ENCODE measurements at regions not wholly inside any gene's neighbourhood (a gene's known extent, or its start where the extent isn't known, plus 50 kb on each side); places are given as distances from the start of the nearest gene placed in this dataset.
"Not testable (repeated sequence)": the region's sequence is repeated elsewhere in the genome, so short reads cannot be mapped to it uniquely, and the experiment has no call there.

DNA sequence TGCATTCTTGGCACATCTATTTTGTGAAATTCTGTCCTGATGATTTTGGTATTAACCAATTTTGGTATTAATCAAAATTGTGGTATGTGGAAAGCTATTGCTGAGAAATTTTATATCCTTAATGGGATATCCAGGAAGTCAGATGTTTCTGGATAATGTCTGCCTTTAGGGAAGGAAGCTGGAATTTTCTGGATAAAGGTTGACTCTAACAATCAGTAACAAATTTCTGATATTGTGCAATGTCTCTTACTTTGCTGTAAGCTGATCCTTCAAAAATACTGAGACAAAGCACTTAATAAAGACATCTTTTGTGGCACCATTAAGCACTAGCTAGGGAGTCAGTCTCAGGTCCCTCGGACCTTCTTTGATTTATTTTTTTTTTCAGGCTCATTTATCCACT is 100.8 kb upstream of the UGP2 start:
- DNase-seq: no peak

DNA sequence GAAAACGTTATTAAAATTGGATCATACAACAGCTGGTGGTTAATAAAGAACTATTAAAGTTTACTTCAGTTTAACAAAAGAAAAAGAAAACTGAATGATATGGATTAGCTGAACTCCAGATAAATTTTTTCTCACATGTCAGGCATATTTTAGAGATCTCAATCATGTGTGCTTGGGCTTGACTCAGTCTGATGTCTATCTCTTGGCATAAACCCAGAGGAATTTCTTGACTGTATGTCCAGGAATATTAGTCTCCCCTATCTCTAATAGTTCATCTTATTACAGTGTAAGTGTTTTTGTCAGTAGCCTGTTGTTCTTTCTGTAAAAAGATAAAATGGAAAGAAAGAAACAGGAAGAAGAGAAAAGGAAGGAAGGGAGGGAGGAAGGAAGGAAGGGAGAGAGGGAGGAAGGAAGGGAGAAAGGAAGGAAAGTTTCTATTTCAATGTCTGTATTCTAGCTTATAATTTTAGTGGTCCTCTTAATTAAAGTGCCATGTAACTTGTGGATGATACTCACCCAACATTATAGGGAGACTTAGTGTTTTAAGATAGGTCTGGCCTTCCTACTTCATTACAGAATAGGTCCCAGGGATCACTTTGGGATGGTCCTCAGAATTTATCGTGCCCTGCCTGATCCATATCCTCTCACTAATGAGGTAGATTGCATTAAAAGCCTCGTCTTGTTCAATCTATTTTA is 99.7 kb upstream of the UGP2 start:
- no peak for DNase-seq

DNA sequence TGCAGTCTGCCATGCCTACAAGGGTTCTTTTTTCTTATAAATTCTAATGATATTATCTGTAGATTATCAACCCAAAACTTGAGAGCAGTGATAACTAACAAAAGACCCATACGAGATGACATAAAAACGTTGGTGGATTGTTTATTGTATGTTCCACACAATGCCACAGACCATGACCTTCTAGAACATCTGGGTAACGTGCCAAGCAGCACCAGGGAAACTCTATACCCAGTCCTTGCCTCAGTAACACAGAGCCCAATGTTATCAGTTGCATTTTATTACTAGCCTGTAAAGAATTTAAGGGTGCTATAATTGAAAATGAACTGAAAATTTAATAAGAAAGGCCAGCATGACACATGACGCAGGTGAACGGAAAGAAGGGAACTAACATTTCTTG is 99.1 kb upstream of the UGP2 start:
- no peak for DNase-seq

DNA sequence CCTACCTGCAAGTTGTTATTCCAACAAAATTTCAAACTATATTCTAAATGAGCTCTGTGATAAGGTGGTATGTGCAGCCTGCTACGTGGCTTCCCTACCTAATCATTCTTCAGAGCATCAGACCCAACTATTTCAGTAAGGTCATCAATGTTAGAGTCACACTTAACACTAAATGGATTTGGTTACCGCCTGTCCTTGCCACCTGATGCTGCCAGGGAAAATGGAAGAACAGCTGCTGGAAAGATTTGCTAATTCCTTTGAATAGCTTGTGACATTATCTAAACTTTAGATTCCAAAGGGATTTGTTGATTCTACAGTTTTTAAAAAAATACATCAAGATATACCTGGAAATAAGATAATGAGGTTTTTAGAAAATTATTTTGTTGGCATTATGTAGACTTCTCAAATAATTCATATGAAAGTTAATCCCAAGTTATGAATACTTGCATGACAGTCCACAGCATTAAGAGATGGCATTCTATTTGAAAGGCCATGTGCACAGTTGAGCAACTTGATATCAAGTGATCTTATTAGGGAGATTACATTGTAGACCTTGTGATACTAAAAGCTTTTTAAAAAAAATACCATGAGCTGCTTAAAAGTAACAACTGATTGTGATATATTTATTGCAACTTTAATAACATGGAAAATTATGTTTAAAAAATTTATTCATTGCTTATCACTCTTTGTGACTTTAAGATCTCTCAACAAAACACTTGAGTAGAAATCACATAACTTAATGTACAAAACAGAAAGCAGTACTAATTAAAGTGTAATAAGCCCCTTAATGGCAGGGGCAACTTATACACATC is 98.3 kb upstream of the UGP2 start:
- DNase-seq: no peak

DNA sequence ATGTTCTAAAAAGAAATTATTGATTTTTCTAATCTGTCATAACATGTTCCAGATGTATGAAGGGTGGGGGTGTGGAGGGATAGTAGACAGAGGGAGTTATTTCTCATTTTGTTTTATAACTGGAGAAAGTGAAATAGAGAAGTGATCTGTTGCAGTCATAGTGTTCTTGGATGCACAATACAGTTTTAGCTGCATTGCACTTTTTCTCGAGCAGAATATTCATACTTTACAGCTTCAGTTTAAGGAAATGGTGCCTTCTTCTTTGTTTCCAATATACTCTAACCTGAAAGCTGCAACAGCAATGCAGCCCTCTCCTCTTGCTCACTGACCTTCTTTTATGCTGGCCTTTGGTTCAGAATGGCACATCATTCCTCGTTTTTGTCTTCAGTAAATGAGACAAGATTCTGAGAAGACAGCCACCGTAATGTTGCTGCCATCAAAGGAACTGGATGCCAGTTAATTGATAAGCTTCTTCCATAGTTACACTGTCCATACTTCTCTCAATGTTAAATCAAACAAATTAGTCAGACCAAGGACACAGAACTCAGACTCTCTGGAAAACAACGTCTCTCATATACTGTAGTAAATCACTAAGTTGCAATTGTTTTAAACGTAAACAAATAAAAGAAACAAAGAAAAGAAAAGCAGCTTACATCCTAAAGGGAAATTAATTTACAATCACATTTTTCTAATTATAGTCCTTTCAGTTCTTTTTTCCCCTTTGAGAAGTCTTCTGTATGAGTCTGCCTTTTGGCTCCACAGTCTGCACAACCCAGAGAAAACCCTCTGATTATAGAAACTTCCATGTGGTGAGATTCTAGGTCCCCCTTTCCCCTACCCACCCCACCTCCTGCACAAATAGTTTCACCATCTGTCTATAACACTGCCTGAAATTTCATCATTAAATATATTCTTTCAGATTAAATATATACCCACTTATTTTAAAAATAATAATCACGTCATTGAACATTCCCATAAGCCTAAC is 97.4 kb upstream of the UGP2 start:
- DNase-seq: no peak

DNA sequence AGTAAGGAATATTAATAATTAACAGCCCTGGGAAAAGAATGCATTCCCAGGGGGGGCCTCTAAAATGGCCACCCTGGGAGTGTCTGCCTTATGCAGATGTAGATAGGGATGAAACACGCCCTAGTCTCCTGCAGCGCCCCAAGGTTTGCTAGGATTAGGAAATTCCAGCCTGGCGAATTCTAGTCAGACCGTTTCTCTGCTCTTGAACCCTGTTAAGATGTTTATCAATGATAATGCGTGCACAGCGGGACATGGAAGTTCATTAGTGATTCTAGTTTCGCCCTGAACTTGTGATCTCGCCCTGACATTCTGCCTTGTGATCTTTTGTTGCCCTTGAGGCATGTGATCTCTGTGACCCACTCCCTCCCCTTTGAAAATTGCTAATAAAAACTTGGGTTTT is 95.1 kb upstream of the UGP2 start:
- DNase-seq: not testable (repeated sequence)

DNA sequence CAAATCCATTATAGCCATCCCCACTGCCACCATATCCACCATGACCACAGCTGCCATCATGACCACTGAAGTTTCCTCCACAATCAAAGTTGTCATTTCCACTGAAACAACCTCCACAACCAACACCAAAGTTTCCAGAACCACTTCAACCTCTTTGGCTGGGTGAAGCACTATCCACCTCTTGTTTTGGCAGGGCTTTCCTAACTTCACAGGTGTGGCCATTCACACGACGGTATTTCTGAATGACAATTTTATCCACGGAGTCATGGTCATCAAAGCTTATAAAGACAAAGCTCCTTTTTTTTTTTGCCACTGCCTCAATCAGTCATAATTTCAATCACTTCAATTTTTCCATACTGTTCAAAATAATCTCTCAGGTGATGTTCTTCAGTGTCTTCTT is 89.8 kb upstream of the UGP2 start:
- DNase-seq: no peak

DNA sequence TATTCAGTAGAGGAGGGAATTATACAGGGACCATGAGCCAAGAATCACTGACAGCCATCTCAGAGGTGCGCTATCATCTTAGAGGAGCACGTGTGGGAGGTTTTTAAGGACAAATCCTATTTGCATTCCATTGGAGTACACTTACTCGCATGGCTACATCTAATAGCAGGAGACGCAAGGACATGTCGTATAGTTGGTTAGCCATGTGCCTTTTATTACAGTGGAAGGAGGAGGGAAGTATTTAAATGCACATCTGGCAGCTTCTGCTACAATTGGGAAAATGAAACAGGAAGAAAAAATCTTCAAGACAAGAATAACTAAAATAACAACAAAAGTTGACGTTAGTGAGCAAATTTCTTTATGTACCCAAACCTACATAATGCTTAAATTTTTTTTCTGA is 86.5 kb upstream of the UGP2 start:
- DNase-seq: no peak

DNA sequence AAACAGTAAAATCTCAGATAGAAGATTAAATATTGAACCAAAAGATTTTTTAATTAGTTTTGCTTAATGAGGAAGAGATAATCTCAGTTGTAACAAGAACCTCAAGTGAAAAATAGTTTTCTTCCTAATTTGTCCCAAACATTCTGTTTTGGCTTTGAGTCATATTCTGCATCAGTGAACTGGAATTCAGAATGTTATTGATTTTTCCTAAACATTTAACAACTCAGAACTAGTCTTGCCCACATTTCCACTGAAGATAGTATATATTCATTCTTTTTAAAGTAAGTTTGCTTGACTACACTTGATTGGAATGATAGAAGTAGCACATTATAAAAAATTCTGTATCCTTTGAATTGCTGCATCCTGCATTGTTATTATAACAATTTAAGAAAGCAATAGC is 85.7 kb upstream of the UGP2 start:
- DNase-seq: no peak

DNA sequence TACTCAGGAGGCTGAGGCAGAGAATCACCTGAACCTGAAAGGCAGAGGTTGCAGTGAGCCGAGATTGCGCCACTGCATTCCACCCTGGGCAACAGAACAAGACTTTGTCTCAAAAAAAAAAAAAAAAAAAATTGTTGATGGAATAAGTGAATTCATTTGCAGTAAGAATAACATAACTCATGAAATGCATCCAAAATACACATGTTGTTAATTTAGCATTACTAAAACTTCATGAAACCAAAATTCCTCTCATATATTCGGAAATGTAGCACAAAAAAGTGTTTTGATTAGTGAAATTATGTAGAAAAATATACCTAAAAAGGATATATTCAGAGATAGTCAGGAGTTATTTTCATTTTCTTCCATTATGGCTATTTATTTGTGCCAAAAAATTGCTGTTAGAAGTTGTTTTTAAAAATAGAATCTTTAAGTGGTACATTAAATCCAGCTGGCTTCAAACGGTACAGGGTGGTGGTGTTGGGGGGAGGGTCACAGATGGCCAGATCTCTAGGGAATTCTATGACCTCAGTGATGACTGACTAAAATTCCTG is 78.2 kb upstream of the UGP2 start:
- DNase-seq: no peak

DNA sequence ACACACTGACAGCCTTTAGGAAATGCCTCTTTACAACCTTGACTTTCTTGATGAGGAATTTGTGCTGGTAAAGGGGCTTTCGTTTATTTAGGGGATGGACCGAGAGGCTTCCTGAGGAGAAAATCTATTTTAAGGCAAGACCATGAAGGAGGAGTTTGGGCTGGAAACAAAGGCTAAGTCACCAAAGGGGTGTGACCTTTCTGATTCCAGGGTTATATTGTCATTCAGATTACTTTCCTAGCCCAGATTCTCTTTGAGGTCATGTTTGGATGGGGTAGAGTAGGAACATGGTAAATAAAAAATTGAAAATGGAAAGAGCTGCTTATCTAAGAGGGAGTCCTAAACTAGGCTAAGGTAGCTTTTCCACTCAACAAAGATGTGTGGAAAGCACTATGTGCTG is 77.1 kb upstream of the UGP2 start:
- DNase-seq: no peak

DNA sequence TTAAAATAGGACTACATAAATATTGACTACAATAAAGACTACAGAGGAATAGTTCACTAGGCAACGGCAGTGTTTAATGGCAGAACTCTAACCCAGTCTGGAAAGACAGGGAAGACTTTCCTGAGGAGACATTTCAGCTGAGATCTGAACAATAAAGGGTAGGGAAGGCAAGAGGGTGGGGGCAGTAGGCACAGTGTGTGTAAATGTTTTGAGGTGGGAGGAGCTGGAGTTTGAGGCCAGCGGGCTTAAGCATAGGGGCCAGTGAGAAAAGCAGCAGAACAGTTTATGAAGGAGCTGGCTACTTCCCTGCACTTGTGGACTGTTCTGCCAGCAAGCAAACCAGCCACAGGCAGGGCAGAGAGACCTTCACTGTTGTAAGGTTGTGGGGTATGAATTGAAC is 76.6 kb upstream of the UGP2 start:
- DNase-seq: no peak

DNA sequence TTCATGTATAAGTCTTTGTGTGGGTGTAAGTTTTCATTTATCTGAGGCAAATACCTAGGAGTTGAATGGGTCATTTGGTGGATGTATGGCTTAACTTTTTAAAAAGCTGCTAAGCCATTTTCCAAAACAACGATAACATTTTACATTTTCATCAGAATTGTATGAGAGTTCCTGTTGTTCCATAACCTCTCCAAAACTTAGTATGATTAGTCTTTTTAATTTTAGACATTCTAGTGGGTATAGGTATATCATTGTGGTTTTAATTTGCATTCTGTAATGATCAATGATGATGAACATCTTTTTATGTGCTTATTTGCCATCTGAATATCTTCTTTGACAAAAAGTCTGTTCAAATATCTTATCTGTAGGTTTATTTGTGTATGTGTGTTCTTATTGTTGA is 74.4 kb upstream of the UGP2 start:
- no peak for DNase-seq

DNA sequence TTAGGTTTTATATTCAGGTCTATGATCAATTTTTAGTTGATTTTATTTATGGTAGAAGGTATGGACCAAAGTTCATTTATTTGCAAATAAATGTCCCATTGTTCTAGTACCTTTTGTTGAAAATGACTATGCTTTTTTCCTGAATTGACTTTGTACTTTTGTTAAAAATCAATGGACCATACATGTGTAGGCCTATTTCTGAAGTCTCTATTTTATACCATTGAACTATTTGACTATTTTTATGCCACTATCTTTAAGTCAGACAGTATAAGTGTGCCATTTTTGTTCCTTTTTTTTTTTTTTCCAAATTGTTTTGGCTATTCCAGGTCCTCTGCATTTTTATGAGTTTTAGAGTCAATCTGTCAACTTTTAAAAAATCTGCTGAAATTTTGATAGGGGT is 73.6 kb upstream of the UGP2 start:
- DNase-seq: no peak

DNA sequence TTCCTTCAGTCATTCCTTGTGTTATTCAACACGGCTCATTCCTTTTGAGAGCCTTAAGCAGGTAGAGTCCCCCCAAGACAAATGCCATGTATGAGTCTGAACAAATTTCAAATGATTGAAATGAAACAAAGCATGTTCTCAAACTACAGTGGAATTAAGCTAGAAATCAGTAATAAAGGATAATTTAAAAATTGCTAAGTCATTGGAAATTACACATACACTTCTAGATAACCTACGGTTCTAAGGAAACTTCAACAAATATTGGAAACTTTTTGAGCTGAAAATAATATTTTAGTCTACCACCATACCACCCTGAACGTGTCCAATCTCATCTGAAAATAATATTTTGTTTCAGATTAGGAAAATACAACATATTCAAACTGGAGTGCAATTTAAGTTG is 71.8 kb upstream of the UGP2 start:
- no peak for DNase-seq

DNA sequence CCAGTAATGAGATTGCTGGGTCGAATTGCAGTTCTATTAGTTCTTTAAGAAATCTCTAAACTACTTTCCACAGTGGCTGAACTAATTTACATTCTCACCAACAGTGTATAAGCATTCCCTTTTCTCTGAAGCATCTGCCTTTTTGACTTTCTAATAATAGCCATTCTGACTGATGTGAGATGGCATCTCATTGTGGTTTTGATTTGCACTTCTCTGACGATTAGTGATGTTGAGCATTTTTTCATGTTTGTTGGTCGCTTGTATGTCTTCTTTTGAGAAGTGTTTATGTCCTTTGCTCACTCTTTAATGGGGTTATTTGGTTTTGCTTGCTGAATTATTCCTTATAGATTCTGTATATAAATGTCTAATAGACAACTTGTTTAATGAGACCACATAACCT is 69.6 kb upstream of the UGP2 start:
- no peak for DNase-seq

DNA sequence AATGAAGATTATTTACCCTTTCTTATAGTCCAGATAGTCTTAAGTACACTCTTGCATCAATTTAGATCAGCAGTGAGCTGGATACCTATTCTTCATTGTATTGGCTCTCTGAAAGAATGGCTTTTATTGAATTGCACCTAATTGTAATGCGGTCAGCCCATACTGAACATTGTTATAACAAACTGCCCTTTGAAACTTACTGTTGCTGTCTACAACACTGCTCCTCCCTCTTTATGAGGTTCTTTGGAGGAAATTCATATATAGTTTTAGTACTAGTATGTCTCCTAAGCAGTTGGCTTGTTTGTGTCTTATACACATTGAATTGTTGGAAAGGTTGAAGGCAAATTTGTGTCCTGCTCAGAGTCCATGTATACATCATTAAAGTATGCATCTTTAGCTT is 66.5 kb upstream of the UGP2 start:
- DNase-seq: no peak

DNA sequence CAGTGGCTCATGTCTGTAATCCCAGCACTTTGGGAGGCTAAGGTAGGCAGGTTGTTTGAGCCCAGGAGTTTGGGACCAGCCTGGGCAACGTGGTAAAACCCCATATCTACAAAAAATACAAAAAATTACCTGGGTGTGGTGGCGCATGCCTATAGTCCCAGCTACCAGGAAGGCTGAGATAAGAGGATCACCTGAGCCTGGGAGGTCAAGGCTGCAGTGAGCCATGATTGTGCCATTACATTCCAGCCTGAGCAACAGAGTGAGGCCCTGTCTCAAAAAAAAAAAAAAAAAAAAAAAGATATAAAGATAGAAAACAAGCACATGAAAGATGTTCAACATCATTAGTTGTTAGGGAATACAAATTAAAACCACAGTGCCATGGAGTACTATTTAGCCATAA is 65.3 kb upstream of the UGP2 start:
- DNase-seq: no peak

DNA sequence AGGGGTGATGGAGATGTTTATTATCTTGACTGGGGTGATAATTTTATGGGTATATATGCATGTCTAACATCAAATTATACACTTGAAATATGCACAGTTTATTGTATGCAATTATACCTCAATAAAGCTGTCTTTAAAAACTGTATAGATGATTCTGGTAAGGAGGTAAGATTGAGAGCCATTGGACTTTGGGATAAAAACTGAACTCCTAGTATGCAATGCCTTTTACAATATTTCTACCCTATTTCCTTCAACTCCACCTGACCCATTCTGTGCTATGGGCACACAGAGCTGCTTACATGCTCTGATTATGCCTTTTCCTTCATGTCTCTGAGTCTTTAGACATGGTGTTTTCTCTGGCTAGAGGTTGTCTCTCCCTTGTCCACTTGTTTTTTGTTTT is 63.9 kb upstream of the UGP2 start:
- no peak for DNase-seq

DNA sequence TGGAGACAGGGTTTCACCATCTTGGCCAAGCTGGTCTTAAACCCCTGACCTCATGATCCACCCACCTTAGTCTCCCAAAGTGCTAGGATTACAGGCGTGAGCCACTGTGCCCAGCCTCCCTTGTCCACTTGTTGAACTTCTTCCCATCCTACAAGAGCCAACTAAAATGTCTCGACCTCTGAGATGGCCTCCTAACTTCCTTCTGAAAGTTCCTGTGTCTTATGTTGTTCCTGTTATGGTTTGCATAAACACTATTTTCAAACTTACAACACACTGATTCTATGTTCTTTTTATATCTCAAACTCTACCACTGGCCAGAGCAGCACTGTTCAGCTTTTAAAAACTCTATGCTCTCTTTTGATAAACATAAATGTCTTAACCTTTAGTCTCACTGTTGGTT is 63.3 kb upstream of the UGP2 start:
- DNase-seq: no peak

DNA sequence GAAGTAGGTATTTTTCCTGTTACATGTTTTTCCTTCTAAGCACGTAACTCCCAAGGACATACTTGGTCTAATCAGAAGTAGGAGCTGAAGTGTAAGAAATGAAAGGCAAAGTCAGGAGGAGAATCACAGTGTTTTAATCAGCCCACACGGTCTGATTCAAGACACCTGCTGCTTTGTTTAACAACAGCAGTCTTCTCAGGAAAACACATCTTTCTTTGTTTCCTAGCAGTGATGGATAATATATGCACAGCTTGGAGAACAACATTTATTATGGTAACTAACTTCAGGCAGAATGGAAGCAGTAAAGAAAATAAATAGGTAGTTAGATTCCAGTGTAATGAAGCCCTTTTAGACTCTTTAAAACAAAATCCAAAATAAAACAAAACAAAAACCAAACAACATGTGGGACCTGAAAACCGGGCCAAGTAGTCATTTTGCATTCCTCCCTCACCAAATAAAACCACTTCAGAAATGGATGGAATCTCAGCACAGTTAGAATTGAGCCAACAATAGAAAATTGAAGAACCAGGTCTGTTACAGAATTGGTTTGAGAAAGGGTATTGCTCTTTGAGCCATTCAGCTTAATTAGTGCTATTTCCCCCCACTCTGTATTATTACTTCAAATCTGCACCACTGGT is 61.1 kb upstream of the UGP2 start:
- no peak for DNase-seq

DNA sequence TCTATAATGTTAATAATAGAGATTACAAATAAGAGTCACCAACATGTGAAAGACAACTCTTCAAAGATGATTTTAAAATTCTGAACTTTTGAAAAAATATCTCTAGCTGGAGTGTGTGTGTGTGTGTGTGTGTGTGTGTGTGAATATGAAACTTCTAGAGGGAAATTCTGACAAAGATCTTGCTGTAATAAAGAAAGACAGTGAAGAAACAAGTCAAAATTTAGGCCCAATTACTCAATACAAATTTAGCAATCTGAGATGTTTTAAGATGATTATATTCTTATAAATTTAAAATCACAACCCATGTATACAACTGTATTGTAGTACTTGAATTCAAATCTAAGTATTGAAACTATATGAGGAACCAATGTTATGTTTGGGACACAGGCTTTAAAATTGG is 57.2 kb upstream of the UGP2 start:
- no peak for DNase-seq

DNA sequence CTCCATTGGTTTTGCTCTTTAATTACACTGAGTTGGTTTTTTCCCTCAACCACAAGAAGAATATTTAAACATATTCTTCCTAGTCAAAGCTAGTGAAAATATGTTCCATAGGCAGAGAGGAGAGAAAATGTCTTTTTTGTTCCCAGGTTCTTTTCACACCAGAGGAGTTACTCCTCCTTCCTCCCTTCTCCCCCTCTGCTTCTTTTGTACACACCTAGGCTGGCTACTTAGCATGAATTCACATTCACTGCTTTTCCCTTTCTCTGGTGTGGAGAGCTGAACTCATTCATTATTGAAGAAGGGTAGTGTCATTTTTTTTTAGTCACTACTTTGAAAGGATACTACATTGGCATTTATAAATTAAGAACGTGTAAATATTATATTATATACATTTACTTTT is 56.6 kb upstream of the UGP2 start:
- DNase-seq: no peak

Measured in CD4-positive, alpha-beta T cell treated with Interleukin-4 for 1 hour (primary cell).